PC-9 (cell line): ENCODE measurements at regions not wholly inside any gene's neighbourhood (a gene's known extent, or its start where the extent isn't known, plus 50 kb on each side); places are given as distances from the start of the nearest gene placed in this dataset.
A peak's percentile ranks its signal among the peaks of the same experiment; 100 is the strongest.

Source experiments
- BruUV-seq: library from RNA; stranded (reverse); fragments of 400-500 nt; replicated peaks from 2 replicates; lab custom pipeline; 2021; lab: Mats Ljungman, UMichigan
- CTCF ChIA-PET: fragments of 300-600 bp; sonication (Branson Sonifier 250); formaldehyde crosslinking; loops from one replicate; lab custom pipeline; 2022; ENCODE audit warnings: antibody characterized with exemption; lab: Charles Lee
- POLR2A ChIA-PET: fragments of 300-600 bp; sonication (Branson Sonifier 250); formaldehyde crosslinking; loops from one replicate; lab custom pipeline; 2022; ENCODE audit warnings: antibody characterized with exemption; ENCODE audit not compliant: unreplicated experiment; lab: Charles Lee
- DNase-seq, 2 experiments: peaks; one replicate each; pipeline versions ENCODE4 v3.0.0 to v3.0.0-alpha.2; 2015 to 2022; ENCODE audit warnings: mixed read lengths in 1 of 2
- H2AFZ ChIP-seq: fragments of 200-600 bp; sonication (generic); 2 replicates; pipeline ENCODE4 v1.8.1; 2017; ENCODE audit warnings: antibody characterized with exemption
- H3F3A ChIP-seq: fragments of 200-600 bp; sonication (generic); 2 replicates; pipeline ENCODE4 v1.8.1; 2017; ENCODE audit warnings: antibody characterized with exemption, mild to moderate bottlenecking, low read depth; ENCODE audit not compliant: insufficient read depth
- H3K27ac ChIP-seq: fragments of 200-600 bp; sonication (generic); 2 replicates; pipeline ENCODE4 v1.6.1; 2016; ENCODE audit warnings: mixed run types
- H3K27me3 ChIP-seq: fragments of 200-600 bp; sonication (generic); 2 replicates; pipeline ENCODE4 v1.6.1; 2016; ENCODE audit warnings: low read depth, mixed run types; ENCODE audit not compliant: insufficient read depth
- H3K36me3 ChIP-seq: fragments of 200-600 bp; sonication (generic); 2 replicates; pipeline ENCODE4 v1.6.1; 2016; ENCODE audit warnings: low read depth, mixed run types
- H3K4me1 ChIP-seq: fragments of 200-600 bp; sonication (generic); replicated peaks from 2 replicates; pipeline ENCODE4 v1.6.1; 2016; ENCODE audit warnings: mixed run types; ENCODE audit not compliant: insufficient read depth
- H3K4me2 ChIP-seq: fragments of 200-600 bp; sonication (generic); 2 replicates; pipeline ENCODE4 v1.6.1; 2017; ENCODE audit warnings: mixed run types
- H3K4me3 ChIP-seq: fragments of 200-600 bp; sonication (generic); 2 replicates; pipeline ENCODE4 v1.6.1; 2016; ENCODE audit warnings: mixed run types
- H3K79me2 ChIP-seq: fragments of 200-600 bp; sonication (generic); 2 replicates; pipeline ENCODE4 v1.6.1; 2017; ENCODE audit warnings: low read depth, mixed run types
- H3K9me2 ChIP-seq: fragments of 200-600 bp; sonication (generic); 2 replicates; pipeline ENCODE4 v1.8.1; 2017; ENCODE audit warnings: mild to moderate bottlenecking; ENCODE audit not compliant: insufficient read depth
- H3K9me3 ChIP-seq: fragments of 200-600 bp; sonication (generic); 2 replicates; pipeline ENCODE4 v1.8.1; 2016; ENCODE audit warnings: low read depth; ENCODE audit not compliant: insufficient read depth
- H4K20me1 ChIP-seq: fragments of 200-600 bp; sonication (generic); 2 replicates; pipeline ENCODE4 v1.8.1; 2017; ENCODE audit not compliant: insufficient read depth
- CTCF ChIP-seq: fragments of 200-600 bp; sonication (generic); conservative IDR thresholded peaks from 2 replicates; pipeline ENCODE4 v1.6.1; 2017; ENCODE audit warnings: mixed run types, antibody characterized with exemption, mild to moderate bottlenecking, moderate library complexity
- EZH2 ChIP-seq: fragments of 200-600 bp; sonication (generic); IDR thresholded peaks from 2 replicates; pipeline ENCODE4 v1.8.0; 2017; ENCODE audit warnings: antibody characterized with exemption, low read depth
- intact Hi-C: fragments of 100-400 bp; cut with micrococcal nuclease; formaldehyde crosslinking; loops from one replicate; pipeline ENCODE4 v1.10.0; 2022; ENCODE audit not compliant: unreplicated experiment

- POLR2A ChIA-PET, result no interaction called here
Observed at GRCh38 chr4:175378372-175378771, 433.7 kb downstream of the GPM6A start.

GRCh38 chr4:175380841-175381240, 431.2 kb downstream of the GPM6A start:
- no TSS peak for BruUV-seq
- Histone ChIP-seq H3K27me3 (no peaks in the 10 kb centered on the region), H3K27ac (no peak overlapping the region), H3K36me3 (no peaks in the 10 kb centered on the region), H3K9me3 (no peaks in the 10 kb centered on the region), H4K20me1 (no peaks in the 10 kb centered on the region), H3K79me2 (no peaks in the 10 kb centered on the region), H2AFZ (no peak overlapping the region), H3K4me1 (no peaks in the 10 kb centered on the region), H3F3A (no peaks in the 10 kb centered on the region), H3K4me2 (no peak overlapping the region), H3K9me2 (no peaks in the 10 kb centered on the region), H3K4me3 (no peak overlapping the region)
- DNase-seq, result peak in 1 of 2 experiments; percentile 5
- intact Hi-C loops, result no loop called here
- POLR2A ChIA-PET, result no interaction called here
- TF ChIP-seq EZH2, result no peak
- TF ChIP-seq CTCF, result no peak
- CTCF ChIA-PET, result no interaction called here

More at GRCh38 chr4:175378372-175378771, 433.7 kb downstream of the GPM6A start:
- H3K36me3 ChIP-seq, result no peaks in the 10 kb centered on the region
- H3F3A ChIP-seq, result no peaks in the 10 kb centered on the region
- DNase-seq, result no peak
- H3K27me3 ChIP-seq, result no peaks in the 10 kb centered on the region
- no peak overlapping the region for H3K4me3 ChIP-seq
- no peak overlapping the region for H3K27ac ChIP-seq
- no peaks in the 10 kb centered on the region for H3K9me3 ChIP-seq
- H2AFZ ChIP-seq, result no peak overlapping the region
- CTCF ChIA-PET, result no interaction called here
- no peaks in the 10 kb centered on the region for H3K9me2 ChIP-seq
- no peak for TF ChIP-seq CTCF
- no peak for TF ChIP-seq EZH2
- BruUV-seq, result no TSS peak
- H4K20me1 ChIP-seq, result no peaks in the 10 kb centered on the region
- no peaks in the 10 kb centered on the region for H3K4me1 ChIP-seq
- no peaks in the 10 kb centered on the region for H3K79me2 ChIP-seq
- H3K4me2 ChIP-seq, result no peak overlapping the region
- intact Hi-C loops, result no loop called here

GRCh38 chr4:175385797-175386196, 426.3 kb downstream of the GPM6A start:
- Histone ChIP-seq H3K4me2 (no peak overlapping the region), H3K79me2 (no peaks in the 10 kb centered on the region), H3K27me3 (no peaks in the 10 kb centered on the region), H3K4me3 (no peak overlapping the region), H3F3A (no peaks in the 10 kb centered on the region), H3K27ac (no peak overlapping the region), H2AFZ (no peak overlapping the region), H4K20me1 (no peaks in the 10 kb centered on the region), H3K9me2 (no peaks in the 10 kb centered on the region), H3K9me3 (no peaks in the 10 kb centered on the region), H3K36me3 (no peaks in the 10 kb centered on the region), H3K4me1 (no peaks in the 10 kb centered on the region)
- ChIA-PET CTCF (no interaction called here), POLR2A (no interaction called here)
- no peak for DNase-seq
- BruUV-seq, result no TSS peak
- intact Hi-C loops, result no loop called here
- TF ChIP-seq CTCF, result no peak
- TF ChIP-seq EZH2, result no peak
